Esophagus muscularis mucosa (tissue), 4 donors: ENCODE measurements at regions not wholly inside any gene's neighbourhood (a gene's known extent, or its start where the extent isn't known, plus 50 kb on each side); places are given as distances from the start of the nearest gene placed in this dataset.

ENCODE experiments used
- DNase-seq: peaks from one replicate; pipeline ENCODE4 v3.0.0-alpha.2; 2017; ENCODE audit errors: extremely low spot score
- H3K27ac ChIP-seq, 4 donors: fragments of 200-600 bp; sonication (generic); replicated peaks in 1 of 4; 1 replicate in 3 of 4; 2 replicates in 1 of 4; pipeline ENCODE4 v1.5.1; 2016 to 2019; ENCODE audit warnings: mild to moderate bottlenecking in 1 of 4
- H3K27me3 ChIP-seq, 4 donors: fragments of 200-600 bp; sonication (generic); one replicate each; pipeline versions ENCODE4 v1.5.1 to v1.6.0; 2016 to 2019
- H3K36me3 ChIP-seq, 4 donors: fragments of 200-600 bp; sonication (generic); one replicate each; pipeline ENCODE4 v1.5.1; 2016 to 2019
- H3K4me1 ChIP-seq, 4 donors: fragments of 200-600 bp; sonication (generic); one replicate each; pipeline ENCODE4 v1.5.1; 2016 to 2019
- H3K4me3 ChIP-seq, 4 donors: fragments of 200-600 bp; sonication (generic); 1 replicate in 2 of 4; 2 replicates in 2 of 4; pipeline ENCODE4 v1.5.1; 2016 to 2019; ENCODE audit warnings: mild to moderate bottlenecking in 4 of 4, moderate library complexity in 1 of 4
- H3K9me3 ChIP-seq, 4 donors: fragments of 200-600 bp; sonication (generic); 1 replicate in 3 of 4; 2 replicates in 1 of 4; pipeline ENCODE4 v1.5.1; 2016 to 2019
- EP300 ChIP-seq: sonication (generic); formaldehyde crosslinking; IDR thresholded peaks from one replicate; pipeline ENCODE4 v1.6.1; 2017; ENCODE audit warnings: antibody characterized with exemption
- POLR2A ChIP-seq: fragments of 450-650 bp; IDR thresholded peaks from one replicate; pipeline ENCODE4 v1.6.1; 2017; ENCODE audit warnings: antibody characterized with exemption, moderate library complexity, mild to moderate bottlenecking, low read depth
- POLR2AphosphoS5 ChIP-seq, 2 donors: sonication (generic); formaldehyde crosslinking; IDR thresholded peaks; one replicate each; pipeline ENCODE4 v1.6.1; 2017; ENCODE audit warnings: antibody characterized with exemption in 2 of 2
- WGBS: methylation state at CpG from one replicate; pipeline ENCODE4 v1.1.5; 2018; 5-methylcytosine and 5-hydroxymethylcytosine counted together
- intact Hi-C: fragments of 100-400 bp; cut with DNase I; formaldehyde crosslinking; loops from one replicate; pipeline ENCODE4 v1.15.1; 2023
- TF ChIP-seq, protein P1 (sequence below), 3 experiments: fragments of 200-600 bp in 2 of 3; fragments of 450-650 bp in 1 of 3; sonication (generic) in 2 of 3; IDR thresholded peaks; one replicate each; pipeline ENCODE4 v1.5.1; 2017 to 2019; ENCODE audit warnings: antibody characterized with exemption in 3 of 3, mild to moderate bottlenecking in 2 of 3, moderate library complexity in 1 of 3

DNA sequence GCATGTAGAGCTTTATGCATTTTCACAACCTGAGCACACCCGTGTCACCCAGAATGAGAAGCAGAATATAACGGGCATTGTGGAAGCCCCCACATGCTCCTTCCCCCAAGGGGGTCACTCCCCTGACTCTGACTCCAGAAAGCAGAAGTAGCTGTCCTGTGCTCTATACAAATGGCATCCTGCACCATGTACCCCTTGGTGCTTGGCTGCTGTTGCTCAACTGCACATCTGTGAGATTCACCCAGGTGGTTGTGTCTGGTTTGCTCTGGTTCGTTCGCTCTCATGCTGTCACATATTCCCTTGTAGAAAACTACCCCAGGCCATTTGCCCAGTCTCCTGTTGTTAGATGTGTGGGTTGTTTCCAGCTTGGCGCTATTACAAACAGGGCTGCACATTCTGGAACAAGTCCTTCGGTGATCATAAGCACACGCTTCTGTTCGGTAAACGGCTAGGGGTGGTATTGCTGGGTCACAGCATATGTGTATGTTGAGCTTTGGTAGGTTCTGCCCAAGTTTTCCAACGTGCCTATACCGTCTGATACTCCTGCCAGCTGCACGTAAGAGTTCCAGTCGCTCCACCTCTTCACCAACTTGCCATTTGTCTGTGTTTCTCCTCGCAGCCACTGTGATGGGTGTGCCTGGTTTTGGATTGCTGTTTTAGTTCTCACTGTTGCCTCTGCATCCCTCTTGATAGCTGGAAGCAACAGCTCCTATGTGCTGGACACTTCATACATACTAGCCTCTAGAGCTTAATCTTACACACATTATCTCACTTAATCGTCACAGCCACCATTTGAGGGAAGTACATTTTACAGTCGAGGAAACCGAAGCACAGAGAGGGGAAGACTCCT lies 65.4 kb upstream of the SLC6A6 start:
- H3K9me3 ChIP-seq = no peaks in the 10 kb centered on the region
- no peak for DNase-seq
- TF ChIP-seq POLR2A (no peak), EP300 (no peak)
- TF ChIP-seq, protein P1, sequence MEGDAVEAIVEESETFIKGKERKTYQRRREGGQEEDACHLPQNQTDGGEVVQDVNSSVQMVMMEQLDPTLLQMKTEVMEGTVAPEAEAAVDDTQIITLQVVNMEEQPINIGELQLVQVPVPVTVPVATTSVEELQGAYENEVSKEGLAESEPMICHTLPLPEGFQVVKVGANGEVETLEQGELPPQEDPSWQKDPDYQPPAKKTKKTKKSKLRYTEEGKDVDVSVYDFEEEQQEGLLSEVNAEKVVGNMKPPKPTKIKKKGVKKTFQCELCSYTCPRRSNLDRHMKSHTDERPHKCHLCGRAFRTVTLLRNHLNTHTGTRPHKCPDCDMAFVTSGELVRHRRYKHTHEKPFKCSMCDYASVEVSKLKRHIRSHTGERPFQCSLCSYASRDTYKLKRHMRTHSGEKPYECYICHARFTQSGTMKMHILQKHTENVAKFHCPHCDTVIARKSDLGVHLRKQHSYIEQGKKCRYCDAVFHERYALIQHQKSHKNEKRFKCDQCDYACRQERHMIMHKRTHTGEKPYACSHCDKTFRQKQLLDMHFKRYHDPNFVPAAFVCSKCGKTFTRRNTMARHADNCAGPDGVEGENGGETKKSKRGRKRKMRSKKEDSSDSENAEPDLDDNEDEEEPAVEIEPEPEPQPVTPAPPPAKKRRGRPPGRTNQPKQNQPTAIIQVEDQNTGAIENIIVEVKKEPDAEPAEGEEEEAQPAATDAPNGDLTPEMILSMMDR (IDR thresholded peaks at IDR 0.05) = no peak
- H3K27ac ChIP-seq = no peak overlapping the region
- H3K36me3 ChIP-seq = no peaks in the 10 kb centered on the region
- H3K4me1 ChIP-seq = no peaks in the 10 kb centered on the region
- 73% methylated on average over 17 of the region's 17 CpGs for WGBS
- intact Hi-C loops = no loop called here
- peaks cover 0 to 3% (median 0%) of the 10 kb centered on the region in 4 donors for H3K27me3 ChIP-seq
- no peak overlapping the region for H3K4me3 ChIP-seq

DNA sequence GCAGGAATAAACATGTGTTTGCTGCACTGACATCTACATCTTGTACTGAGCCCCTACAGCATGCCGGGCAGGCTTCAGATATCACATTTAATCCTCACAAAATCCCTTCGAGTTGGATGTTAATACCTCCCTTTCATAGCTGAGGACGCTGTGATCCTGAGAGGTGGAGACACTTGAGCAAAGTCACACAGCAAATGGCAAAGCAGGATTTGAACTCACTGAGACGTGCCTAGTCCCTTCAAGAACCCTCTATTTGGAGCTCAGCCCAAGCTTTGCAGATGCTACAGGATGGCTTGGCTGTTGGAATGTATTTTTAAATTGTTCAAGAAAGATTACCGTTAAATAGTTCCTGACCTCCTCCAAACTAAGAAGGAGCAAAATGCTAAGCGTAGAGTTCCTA lies 64.6 kb upstream of the SLC6A6 start:
- intact Hi-C loops = no loop called here
- 61% methylated on average over 6 of the region's 6 CpGs for WGBS
- no peaks in the 10 kb centered on the region for H3K36me3 ChIP-seq
- no peaks in the 10 kb centered on the region for H3K9me3 ChIP-seq
- no peak overlapping the region for H3K4me3 ChIP-seq
- peaks cover 0 to 3% (median 0%) of the 10 kb centered on the region in 4 donors for H3K27me3 ChIP-seq
- no peak for DNase-seq
- TF ChIP-seq POLR2A (no peak), EP300 (no peak), POLR2AphosphoS5 (IDR thresholded peaks at IDR 0.05) (no peak)
- TF ChIP-seq, protein P1 (IDR thresholded peaks at IDR 0.05) = no peak
- no peak overlapping the region for H3K27ac ChIP-seq
- H3K4me1 ChIP-seq = no peaks in the 10 kb centered on the region

DNA sequence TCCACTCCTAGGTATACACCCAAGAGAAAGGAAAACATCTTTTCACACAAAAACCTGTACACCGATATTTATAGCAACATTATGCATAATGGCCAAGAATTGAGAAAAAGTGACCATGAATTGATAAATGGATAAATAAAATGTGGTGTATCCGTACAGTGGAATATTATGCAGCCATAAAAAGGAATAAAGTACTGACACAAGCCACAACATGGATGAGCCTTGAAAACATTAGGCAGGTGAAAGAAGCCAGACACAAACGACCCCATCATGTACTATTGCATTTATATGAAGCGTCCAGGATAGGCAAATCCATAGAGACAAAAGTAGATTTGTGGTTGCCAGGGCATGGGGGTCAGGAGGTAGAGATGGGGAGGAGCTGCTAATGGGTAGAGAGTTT lies 64.2 kb upstream of the SLC6A6 start:
- TF ChIP-seq POLR2A (no peak), EP300 (no peak), POLR2AphosphoS5 (IDR thresholded peaks at IDR 0.05) (no peak)
- TF ChIP-seq, protein P1 (IDR thresholded peaks at IDR 0.05) = no peak
- Histone ChIP-seq H3K27me3 (peaks cover 0 to 3% (median 0%) of the 10 kb centered on the region in 4 donors), H3K27ac (no peak overlapping the region), H3K4me3 (no peak overlapping the region), H3K9me3 (no peaks in the 10 kb centered on the region), H3K36me3 (no peaks in the 10 kb centered on the region), H3K4me1 (no peaks in the 10 kb centered on the region)
- WGBS = 74% methylated on average over 4 of the region's 4 CpGs
- intact Hi-C loops = no loop called here
- no peak for DNase-seq

DNA sequence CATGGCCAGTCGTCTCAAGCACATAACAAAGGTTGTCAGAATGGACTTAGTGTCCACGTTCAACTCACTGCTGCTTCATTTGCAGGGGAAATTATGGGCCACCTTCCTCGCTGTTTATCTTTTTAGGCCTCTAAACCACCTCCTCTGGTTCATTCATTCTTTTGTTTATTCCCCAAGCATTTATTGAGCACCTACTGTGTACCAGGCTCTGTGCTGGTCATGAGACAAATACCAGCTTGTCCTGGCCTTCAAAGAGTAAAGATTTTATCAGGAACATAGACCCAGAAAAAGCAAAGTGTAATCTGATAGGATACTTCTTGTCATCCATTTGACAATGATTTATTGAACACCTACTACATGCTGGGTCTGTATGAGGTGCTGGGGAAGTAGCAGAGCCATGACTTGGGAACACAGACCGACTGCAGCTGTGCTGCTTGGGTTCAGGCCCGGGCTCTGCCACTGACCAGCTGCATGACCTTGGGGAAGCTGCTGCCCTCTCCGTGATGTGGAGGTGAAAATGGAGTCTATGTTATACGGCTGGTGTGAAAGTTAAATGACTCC lies 63.4 kb upstream of the SLC6A6 start:
- TF ChIP-seq EP300 (no peak), POLR2A (no peak), POLR2AphosphoS5 (IDR thresholded peaks at IDR 0.05) (no peak)
- TF ChIP-seq, protein P1 (IDR thresholded peaks at IDR 0.05) = no peak
- H3K27ac ChIP-seq = no peak overlapping the region
- H3K4me3 ChIP-seq = no peak overlapping the region
- peaks cover 0 to 3% (median 0%) of the 10 kb centered on the region in 4 donors for H3K27me3 ChIP-seq
- H3K9me3 ChIP-seq = no peaks in the 10 kb centered on the region
- no peaks in the 10 kb centered on the region for H3K36me3 ChIP-seq
- intact Hi-C loops = no loop called here
- H3K4me1 ChIP-seq = no peaks in the 10 kb centered on the region
- no peak for DNase-seq
- WGBS = 88% methylated on average over 7 of the region's 7 CpGs
